ENCODE measurements at regions not wholly inside any gene's neighbourhood (a gene's known extent, or its start where the extent isn't known, plus 50 kb on each side); places are given as distances from the start of the nearest gene placed in this dataset.

DNA sequence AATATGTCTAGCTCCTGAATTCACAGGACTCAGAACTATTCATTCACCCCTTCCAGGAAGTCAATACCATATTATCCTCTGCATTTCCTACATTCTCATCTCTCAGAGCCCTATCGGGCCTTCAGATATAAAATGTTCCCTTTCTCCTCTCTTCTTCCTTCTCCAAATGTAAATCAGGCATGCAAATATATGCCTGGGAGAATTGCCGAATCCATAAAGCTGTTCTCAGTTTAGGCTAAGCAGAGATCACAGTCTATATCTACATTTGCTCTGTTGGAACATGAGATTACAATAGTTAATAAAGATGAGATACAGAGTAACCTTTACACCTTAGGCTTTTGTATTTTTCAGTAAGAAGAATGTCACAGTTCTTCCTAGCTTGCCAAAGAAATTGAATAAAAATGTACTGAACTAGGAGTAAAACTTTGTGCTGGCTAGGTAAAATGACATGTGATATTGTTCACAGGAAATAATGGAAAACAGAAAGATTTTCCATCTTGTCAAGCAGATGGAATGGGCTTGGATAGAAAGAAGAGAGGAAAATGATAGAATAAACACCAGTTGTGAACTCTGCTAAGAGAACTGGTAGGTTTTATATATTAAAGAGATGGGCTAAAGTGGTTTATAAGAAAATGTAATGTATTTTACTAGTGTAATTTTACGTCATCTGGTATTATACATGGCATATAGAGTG is 161.5 kb downstream of the NRIP1 start:
- Mint-ChIP-seq H3K27ac (ENCODE audit: unreplicated experiment) (no peak overlapping the region), H3K4me3 (ENCODE audit: unreplicated experiment) (no peak overlapping the region), H3K4me1 (ENCODE audit: low read depth, unreplicated experiment) (peaks cover 5% of the 10 kb centered on the region), H3K9me3 (ENCODE audit: unreplicated experiment) (peaks cover 3% of the 10 kb centered on the region), H3K36me3 (ENCODE audit: unreplicated experiment) (no peaks in the 10 kb centered on the region), H3K27me3 (ENCODE audit: unreplicated experiment) (no peaks in the 10 kb centered on the region)
- no peak for TF ChIP-seq CTCF (IDR thresholded peaks at IDR 0.05; ENCODE audit: partially characterized antibody, unreplicated experiment)
- no peak for DNase-seq

- Mint-ChIP-seq H3K9me3 (ENCODE audit: unreplicated experiment) (peaks cover 2% of the 10 kb centered on the region), H3K27ac (ENCODE audit: unreplicated experiment) (no peak overlapping the region)
- TF ChIP-seq CTCF (IDR thresholded peaks at IDR 0.05; ENCODE audit: partially characterized antibody, unreplicated experiment) = no peak
These were observed 163.3 kb downstream of the NRIP1 start for GRCh38 chr21:14901482-14901958.

GRCh38 chr21:14900611-14901010 is 164.2 kb downstream of the NRIP1 start:
- H3K4me1 Mint-ChIP-seq (ENCODE audit: low read depth, unreplicated experiment) = peaks cover 5% of the 10 kb centered on the region
- no peak for DNase-seq
- H3K4me3 Mint-ChIP-seq (ENCODE audit: unreplicated experiment) = no peak overlapping the region
- TF ChIP-seq CTCF (IDR thresholded peaks at IDR 0.05; ENCODE audit: partially characterized antibody, unreplicated experiment) = no peak
- peak overlapping the region; percentile 91 for H3K27ac Mint-ChIP-seq (ENCODE audit: unreplicated experiment)
- H3K27me3 Mint-ChIP-seq (ENCODE audit: unreplicated experiment) = no peaks in the 10 kb centered on the region
- H3K9me3 Mint-ChIP-seq (ENCODE audit: unreplicated experiment) = no peaks in the 10 kb centered on the region
- no peaks in the 10 kb centered on the region for H3K36me3 Mint-ChIP-seq (ENCODE audit: unreplicated experiment)

More at GRCh38 chr21:14901482-14901958, 163.3 kb downstream of the NRIP1 start:
- Mint-ChIP-seq H3K4me1 (ENCODE audit: low read depth, unreplicated experiment) (peaks cover 5% of the 10 kb centered on the region), H3K4me3 (ENCODE audit: unreplicated experiment) (no peak overlapping the region), H3K27me3 (ENCODE audit: unreplicated experiment) (no peaks in the 10 kb centered on the region), H3K36me3 (ENCODE audit: unreplicated experiment) (no peaks in the 10 kb centered on the region)
- DNase-seq = no peak

DNA sequence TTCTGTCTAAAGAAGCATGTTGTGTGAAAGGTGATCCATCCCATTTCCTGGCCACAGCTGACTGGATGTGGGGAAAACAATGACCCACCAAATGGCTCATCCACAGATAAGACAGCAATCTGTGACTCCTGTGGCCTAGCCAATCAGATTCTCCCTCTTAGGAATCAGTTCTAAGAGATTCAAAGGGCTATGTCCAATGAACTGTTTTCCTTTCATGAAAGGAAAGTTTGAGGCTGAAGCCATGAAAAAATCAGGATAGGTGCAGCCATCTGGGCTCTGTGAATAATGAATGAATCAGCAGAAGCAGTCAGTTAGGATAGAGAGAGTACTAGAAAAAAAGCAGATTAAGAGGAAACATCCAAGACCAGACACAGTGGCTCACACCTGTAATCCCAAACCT is 164.7 kb downstream of the NRIP1 start:
- Mint-ChIP-seq H3K27ac (ENCODE audit: unreplicated experiment) (peak overlapping the region; percentile 91), H3K36me3 (ENCODE audit: unreplicated experiment) (no peaks in the 10 kb centered on the region), H3K9me3 (ENCODE audit: unreplicated experiment) (no peaks in the 10 kb centered on the region), H3K27me3 (ENCODE audit: unreplicated experiment) (no peaks in the 10 kb centered on the region), H3K4me1 (ENCODE audit: low read depth, unreplicated experiment) (peaks cover 5% of the 10 kb centered on the region), H3K4me3 (ENCODE audit: unreplicated experiment) (no peak overlapping the region)
- no peak for TF ChIP-seq CTCF (IDR thresholded peaks at IDR 0.05; ENCODE audit: partially characterized antibody, unreplicated experiment)
- DNase-seq = no peak

DNA sequence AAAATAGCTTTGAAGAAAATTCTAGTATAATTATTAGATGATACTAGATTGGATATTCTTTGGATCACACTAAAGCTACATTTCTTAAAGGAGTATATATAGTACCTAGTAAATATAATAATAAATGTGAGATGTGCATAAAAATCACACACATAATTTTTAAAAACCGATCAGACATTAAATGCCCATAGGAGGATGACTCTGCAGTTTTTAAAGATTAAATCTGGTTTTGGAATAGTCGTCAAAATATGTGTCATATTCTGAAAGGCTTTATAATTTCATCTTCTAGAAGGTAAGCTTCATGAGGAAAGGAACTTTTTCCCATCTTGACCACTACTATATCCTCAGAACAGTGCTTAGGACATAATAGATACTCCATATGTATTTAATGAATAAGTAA is 169.0 kb downstream of the NRIP1 start:
- H3K36me3 Mint-ChIP-seq (ENCODE audit: unreplicated experiment) = no peaks in the 10 kb centered on the region
- no peak for DNase-seq
- no peak for TF ChIP-seq CTCF (IDR thresholded peaks at IDR 0.05; ENCODE audit: partially characterized antibody, unreplicated experiment)
- H3K4me1 Mint-ChIP-seq (ENCODE audit: low read depth, unreplicated experiment) = peaks cover 5% of the 10 kb centered on the region
- H3K27ac Mint-ChIP-seq (ENCODE audit: unreplicated experiment) = no peak overlapping the region
- peaks cover 3% of the 10 kb centered on the region for H3K27me3 Mint-ChIP-seq (ENCODE audit: unreplicated experiment)
- peaks cover 3% of the 10 kb centered on the region for H3K9me3 Mint-ChIP-seq (ENCODE audit: unreplicated experiment)
- H3K4me3 Mint-ChIP-seq (ENCODE audit: unreplicated experiment) = no peak overlapping the region
